ENCODE measurements at regions not wholly inside any gene's neighbourhood (a gene's known extent, or its start where the extent isn't known, plus 50 kb on each side); places are given as distances from the start of the nearest gene placed in this dataset.

DNA sequence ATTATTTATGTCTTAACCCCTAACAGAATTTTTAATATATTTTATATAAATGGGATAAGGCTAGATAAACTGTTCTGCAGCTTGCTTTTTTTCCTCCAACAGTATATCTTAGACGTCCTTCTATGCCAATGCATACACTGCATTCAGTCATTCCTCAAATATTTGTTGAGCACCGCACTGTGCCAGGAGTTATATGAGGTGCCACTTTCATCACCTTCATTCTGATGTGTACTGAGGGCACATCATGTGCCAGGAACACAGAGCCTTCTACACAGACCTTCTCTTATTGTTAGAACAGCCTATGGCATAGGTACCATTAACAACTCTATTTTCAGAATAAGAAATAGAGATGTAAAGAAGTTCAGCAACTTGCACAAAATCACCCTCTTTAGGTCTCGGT, 570.1 kb downstream of the CDK5RAP2 start:
- no peak for DNase-seq (ENCODE audit: low spot score)
- Histone ChIP-seq H3K4me3 (no peak overlapping the region), H3K9me3 (no peaks in the 10 kb centered on the region), H3K27ac (no peak overlapping the region), H3K27me3 (no peaks in the 10 kb centered on the region), H3K4me1 (no peaks in the 10 kb centered on the region), H3K36me3 (no peaks in the 10 kb centered on the region)
- TF ChIP-seq, protein P1, sequence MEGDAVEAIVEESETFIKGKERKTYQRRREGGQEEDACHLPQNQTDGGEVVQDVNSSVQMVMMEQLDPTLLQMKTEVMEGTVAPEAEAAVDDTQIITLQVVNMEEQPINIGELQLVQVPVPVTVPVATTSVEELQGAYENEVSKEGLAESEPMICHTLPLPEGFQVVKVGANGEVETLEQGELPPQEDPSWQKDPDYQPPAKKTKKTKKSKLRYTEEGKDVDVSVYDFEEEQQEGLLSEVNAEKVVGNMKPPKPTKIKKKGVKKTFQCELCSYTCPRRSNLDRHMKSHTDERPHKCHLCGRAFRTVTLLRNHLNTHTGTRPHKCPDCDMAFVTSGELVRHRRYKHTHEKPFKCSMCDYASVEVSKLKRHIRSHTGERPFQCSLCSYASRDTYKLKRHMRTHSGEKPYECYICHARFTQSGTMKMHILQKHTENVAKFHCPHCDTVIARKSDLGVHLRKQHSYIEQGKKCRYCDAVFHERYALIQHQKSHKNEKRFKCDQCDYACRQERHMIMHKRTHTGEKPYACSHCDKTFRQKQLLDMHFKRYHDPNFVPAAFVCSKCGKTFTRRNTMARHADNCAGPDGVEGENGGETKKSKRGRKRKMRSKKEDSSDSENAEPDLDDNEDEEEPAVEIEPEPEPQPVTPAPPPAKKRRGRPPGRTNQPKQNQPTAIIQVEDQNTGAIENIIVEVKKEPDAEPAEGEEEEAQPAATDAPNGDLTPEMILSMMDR (IDR thresholded peaks at IDR 0.05) = no peak

DNA sequence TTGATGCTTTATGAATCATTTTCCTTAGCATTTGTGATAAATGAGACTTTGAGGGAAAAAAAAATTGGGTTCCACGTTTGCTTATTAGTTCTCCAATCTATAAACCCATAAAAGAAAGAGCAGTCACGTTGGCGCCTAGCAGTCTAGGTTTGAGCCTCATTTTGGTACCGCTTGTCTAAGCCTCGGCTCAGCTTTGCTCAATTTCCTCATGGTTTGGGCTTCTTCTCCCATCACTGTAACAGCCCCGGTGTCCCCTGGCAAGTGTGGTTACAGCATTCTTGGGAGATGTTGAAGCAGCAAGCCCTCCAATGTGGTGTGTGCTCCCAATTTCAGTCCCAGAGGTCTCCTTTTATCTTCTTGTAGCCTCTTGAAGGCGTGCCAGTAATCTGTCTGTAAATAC, 578.4 kb downstream of the CDK5RAP2 start:
- H3K9me3 ChIP-seq = no peaks in the 10 kb centered on the region
- TF ChIP-seq, protein P1 (IDR thresholded peaks at IDR 0.05) = no peak

DNA sequence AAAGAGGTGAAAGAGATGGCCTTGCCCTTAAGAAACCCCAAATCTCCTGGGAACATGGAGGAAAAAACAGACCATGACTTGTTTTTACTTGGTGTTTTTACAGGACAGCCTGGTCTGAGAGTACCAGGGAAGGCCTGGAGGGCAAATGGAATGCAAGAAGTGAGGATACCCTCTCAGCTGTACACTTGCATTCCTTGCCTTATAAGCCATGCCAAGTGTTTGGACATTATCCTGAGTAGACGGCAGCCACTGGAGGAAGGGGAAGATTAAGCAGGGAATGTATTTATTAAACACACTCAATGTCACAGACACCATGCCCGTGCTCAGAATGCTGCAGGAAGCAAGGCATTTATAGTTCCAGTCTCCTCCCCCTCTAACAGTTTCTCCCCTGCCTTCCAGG, 581.4 kb downstream of the CDK5RAP2 start:
- no peaks in the 10 kb centered on the region for H3K27me3 ChIP-seq
- no peaks in the 10 kb centered on the region for H3K4me1 ChIP-seq
- DNase-seq (ENCODE audit: low spot score) = no peak
- no peak overlapping the region for H3K4me3 ChIP-seq
- H3K9me3 ChIP-seq = no peaks in the 10 kb centered on the region
- TF ChIP-seq, protein P1 (IDR thresholded peaks at IDR 0.05) = no peak
- H3K27ac ChIP-seq = no peak overlapping the region
- no peaks in the 10 kb centered on the region for H3K36me3 ChIP-seq

More for the DNA sequence above, 578.4 kb downstream of the CDK5RAP2 start:
- Histone ChIP-seq H3K4me3 (no peak overlapping the region), H3K27me3 (no peaks in the 10 kb centered on the region), H3K4me1 (no peaks in the 10 kb centered on the region), H3K36me3 (no peaks in the 10 kb centered on the region), H3K27ac (no peak overlapping the region)
- DNase-seq (ENCODE audit: low spot score) = no peak

DNA sequence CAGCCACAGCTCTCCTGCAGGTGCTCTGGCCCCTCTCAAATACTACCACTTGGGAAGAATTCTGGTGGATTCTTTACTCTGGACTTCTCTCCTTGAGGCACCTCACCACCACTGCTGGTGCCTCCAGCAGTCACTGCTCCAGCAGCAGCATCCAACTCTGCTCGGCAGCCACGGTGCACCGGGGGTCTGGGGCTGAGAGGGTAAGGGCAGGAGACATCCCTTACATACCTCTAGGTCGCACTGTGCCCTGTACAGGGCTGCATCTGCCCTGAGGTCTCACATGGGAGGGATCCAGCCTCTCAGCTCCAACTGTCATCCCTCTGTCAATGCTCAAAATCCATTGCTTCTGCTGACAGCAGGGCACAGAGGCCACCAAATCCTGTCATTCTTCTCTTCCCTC, 588.2 kb downstream of the CDK5RAP2 start:
- H3K9me3 ChIP-seq = no peaks in the 10 kb centered on the region
- no peak for DNase-seq (ENCODE audit: low spot score)
- TF ChIP-seq, protein P1 (IDR thresholded peaks at IDR 0.05) = no peak
- H3K27ac ChIP-seq = no peak overlapping the region
- no peaks in the 10 kb centered on the region for H3K4me1 ChIP-seq
- no peaks in the 10 kb centered on the region for H3K36me3 ChIP-seq
- no peak overlapping the region for H3K4me3 ChIP-seq
- H3K27me3 ChIP-seq = no peaks in the 10 kb centered on the region

DNA sequence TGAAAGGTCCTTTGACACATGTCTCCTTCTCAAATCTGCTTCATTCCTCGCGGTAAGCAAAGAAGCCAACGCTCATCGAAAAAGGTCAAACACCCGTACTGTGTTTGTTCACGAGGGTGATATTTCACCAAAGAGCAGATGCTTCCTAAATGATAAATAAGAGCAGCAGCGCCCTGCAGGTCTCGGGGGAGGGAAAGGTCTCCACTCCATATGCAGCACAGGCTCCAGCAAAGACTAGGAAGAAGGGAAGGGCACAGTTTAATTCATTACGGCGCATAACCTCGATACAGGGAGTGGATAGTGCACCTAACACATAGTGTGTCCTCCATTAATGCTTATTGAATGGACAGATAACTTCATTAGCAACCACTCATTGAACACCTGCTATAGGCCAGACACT, 593.3 kb downstream of the CDK5RAP2 start:
- Histone ChIP-seq H3K36me3 (no peaks in the 10 kb centered on the region), H3K4me3 (no peak overlapping the region), H3K27me3 (no peaks in the 10 kb centered on the region), H3K9me3 (no peaks in the 10 kb centered on the region), H3K27ac (no peak overlapping the region), H3K4me1 (no peaks in the 10 kb centered on the region)
- DNase-seq (ENCODE audit: low spot score) = no peak
- TF ChIP-seq, protein P1 (IDR thresholded peaks at IDR 0.05) = no peak

DNA sequence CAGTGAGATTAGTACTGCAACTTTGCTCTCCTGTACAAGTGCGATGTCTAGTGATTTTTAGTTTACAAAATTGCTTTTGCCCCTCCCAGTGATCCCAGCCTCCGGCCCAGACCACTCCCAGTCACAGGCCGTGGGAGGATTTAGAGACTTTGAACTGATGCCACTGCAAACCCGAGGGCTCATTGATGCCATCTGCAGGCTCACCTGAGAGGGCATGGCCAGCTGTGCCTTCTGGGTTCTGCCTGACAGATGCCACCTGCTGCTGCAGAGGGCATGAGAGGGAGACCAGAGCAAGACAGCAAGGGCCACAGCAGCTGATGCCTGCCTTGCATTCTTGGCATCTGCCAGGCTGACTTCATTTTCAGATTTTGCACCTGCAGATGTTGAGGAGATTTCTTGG, 593.8 kb downstream of the CDK5RAP2 start:
- no peak overlapping the region for H3K27ac ChIP-seq
- no peak overlapping the region for H3K4me3 ChIP-seq
- no peaks in the 10 kb centered on the region for H3K36me3 ChIP-seq
- TF ChIP-seq, protein P1 (IDR thresholded peaks at IDR 0.05) = no peak
- H3K27me3 ChIP-seq = no peaks in the 10 kb centered on the region
- H3K4me1 ChIP-seq = no peaks in the 10 kb centered on the region
- no peak for DNase-seq (ENCODE audit: low spot score)
- no peaks in the 10 kb centered on the region for H3K9me3 ChIP-seq

All from right atrium auricular region (tissue), 2 donors.